A549 (cell line): ENCODE measurements at regions not wholly inside any gene's neighbourhood (a gene's known extent, or its start where the extent isn't known, plus 50 kb on each side); places are given as distances from the start of the nearest gene placed in this dataset.

Experiments used
- ATAC-seq, 2 experiments: fragments of 200-7000 bp in 1 of 2; fragments of >200 bp in 1 of 2; cut with Nextera tagmentation in 1 of 2; cut with Tn5 transposase in 1 of 2; 3 replicates each; pipeline versions ENCODE4 v1.8.0 to v1.9.1; 2018 to 2020; ENCODE audit warnings: mild to moderate bottlenecking in 1 of 2, moderate library complexity in 1 of 2
- CTCF ChIA-PET: fragments of 300-600 bp; sonication (Branson Sonifier 250); formaldehyde crosslinking; extraction: SDS; loops from one replicate; lab custom pipeline; 2021; ENCODE audit warnings: antibody characterized with exemption, inconsistent platforms; lab: Yijun Ruan, JAX
- POLR2A ChIA-PET: fragments of 350-600 bp; formaldehyde crosslinking; extraction: SDS; loops from one replicate; lab custom pipeline; 2021; ENCODE audit warnings: antibody characterized with exemption, inconsistent platforms; lab: Yijun Ruan, JAX
- DNase-seq, 2 experiments: peaks; one replicate each; pipeline versions ENCODE4 v3.0.0 to v3.0.0-alpha.2; 2011 to 2016; ENCODE audit warnings: low read depth in 1 of 2, low spot score in 1 of 2
- FAIRE-seq: peaks from 2 replicates; lab custom pipeline; 2011; peaks lifted over from hg19 to GRCh38; lab: Jason Lieb, UNC
- H3K27ac ChIP-seq, 2 experiments: fragments of >200 bp; sonication (Bioruptor Twin); formaldehyde crosslinking; 3 replicates each; pipeline ENCODE4 v1.5.1; 2016 to 2017
- H3K4me1 ChIP-seq: fragments of >200 bp; sonication (Bioruptor Twin); formaldehyde crosslinking; 3 replicates; pipeline ENCODE4 v1.6.1; 2016
- H3K4me2 ChIP-seq: fragments of >200 bp; sonication (Bioruptor Twin); formaldehyde crosslinking; 3 replicates; pipeline ENCODE4 v1.6.1; 2016
- H3K4me3 ChIP-seq: fragments of >200 bp; sonication (Bioruptor Twin); formaldehyde crosslinking; 3 replicates; pipeline ENCODE4 v1.5.1; 2016
- H3K9me3 ChIP-seq: fragments of >200 bp; sonication (Bioruptor Twin); formaldehyde crosslinking; 3 replicates; pipeline ENCODE4 v1.6.1; 2016
- CHD2 ChIP-seq: fragments of 150-350 bp; IDR thresholded peaks from 2 replicates; pipeline ENCODE4 v1.6.1; 2014; ENCODE audit warnings: low read length; ENCODE audit not compliant: partially characterized antibody
- EHF ChIP-seq: fragments of 250-450 bp; sonication (Bioruptor Pico); IDR thresholded peaks from 2 replicates; pipeline ENCODE4 v1.5.0; 2020; ENCODE audit warnings: mild to moderate bottlenecking
- EP300 ChIP-seq, 2 experiments: fragments of >200 bp; sonication (Bioruptor Twin); formaldehyde crosslinking; IDR thresholded peaks; 2 replicates in 1 of 2; 3 replicates in 1 of 2; pipeline ENCODE4 v1.6.1; 2016 to 2017
- ESRRA ChIP-seq: fragments of 150-350 bp; IDR thresholded peaks from 2 replicates; pipeline ENCODE4 v1.6.1; 2014; ENCODE audit warnings: mild to moderate bottlenecking, low read length, borderline replicate concordance
- HDAC2 ChIP-seq: fragments of 200-600 bp; sonication (generic); IDR thresholded peaks from 2 replicates; pipeline ENCODE4 v1.6.1; 2016
- HOXB13 ChIP-seq: fragments of 250-450 bp; sonication (Bioruptor Pico); IDR thresholded peaks from 2 replicates; pipeline ENCODE4 v1.5.0; 2020; ENCODE audit warnings: low read depth, mild to moderate bottlenecking, moderate library complexity
- JUN ChIP-seq, 2 experiments: fragments of >200 bp; sonication (Bioruptor Twin); formaldehyde crosslinking; IDR thresholded peaks; 2 replicates in 1 of 2; 3 replicates in 1 of 2; pipeline ENCODE4 v1.6.1; 2016 to 2017
- JUNB ChIP-seq: fragments of >200 bp; sonication (Bioruptor Twin); formaldehyde crosslinking; IDR thresholded peaks from 2 replicates; pipeline ENCODE4 v1.6.1; 2016
- MAZ ChIP-seq: fragments of 150-350 bp; IDR thresholded peaks from 2 replicates; pipeline ENCODE4 v1.6.1; 2014; ENCODE audit warnings: antibody characterized with exemption, low read depth, low read length, borderline replicate concordance
- NFE2L2 ChIP-seq: fragments of 150-350 bp; conservative IDR thresholded peaks from 2 replicates; pipeline ENCODE4 v1.6.1; 2014; ENCODE audit warnings: low read length
- NPAS2 ChIP-seq: fragments of 250-450 bp; sonication (Bioruptor Pico); IDR thresholded peaks from 2 replicates; pipeline ENCODE4 v1.8.0; 2022; ENCODE audit warnings: mild to moderate bottlenecking, moderate library complexity, borderline replicate concordance
- NR3C1 ChIP-seq: fragments of >200 bp; sonication (Bioruptor Twin); formaldehyde crosslinking; IDR thresholded peaks from 3 replicates; pipeline ENCODE4 v1.6.1; 2017
- POLR2A ChIP-seq: IDR thresholded peaks from 2 replicates; pipeline ENCODE4 v1.6.1; 2012; ENCODE audit warnings: mild to moderate bottlenecking, low read length
- RAD21 ChIP-seq, 2 experiments: fragments of >200 bp in 1 of 2; sonication (Bioruptor Twin) in 1 of 2; formaldehyde crosslinking in 1 of 2; IDR thresholded peaks in 1 of 2; conservative IDR thresholded peaks in 1 of 2; 2 replicates in 1 of 2; 3 replicates in 1 of 2; pipeline ENCODE4 v1.6.1; 2012 to 2018; ENCODE audit warnings: inconsistent platforms in 1 of 2
- RARB ChIP-seq: fragments of 250-450 bp; sonication (Bioruptor Pico); IDR thresholded peaks from 2 replicates; pipeline ENCODE4 v1.8.0; 2021; ENCODE audit warnings: mild to moderate bottlenecking, moderate library complexity
- RFX5 ChIP-seq: fragments of 450-650 bp; IDR thresholded peaks from 2 replicates; pipeline ENCODE4 v1.7.1; 2014; ENCODE audit warnings: antibody characterized with exemption, mild to moderate bottlenecking, moderate library complexity
- SMC3 ChIP-seq: fragments of >200 bp; sonication (Bioruptor Twin); formaldehyde crosslinking; IDR thresholded peaks from 3 replicates; pipeline ENCODE4 v1.6.1; 2018; ENCODE audit warnings: inconsistent platforms
- TFCP2L1 ChIP-seq: fragments of 250-450 bp; sonication (Bioruptor Pico); IDR thresholded peaks from 2 replicates; pipeline ENCODE4 v1.5.0; 2021; ENCODE audit warnings: mild to moderate bottlenecking
- ZFP36 ChIP-seq: fragments of 450-650 bp; IDR thresholded peaks from 2 replicates; pipeline ENCODE4 v1.6.1; 2014; ENCODE audit warnings: borderline replicate concordance; ENCODE audit not compliant: partially characterized antibody
- ZSCAN20 ChIP-seq: fragments of 250-450 bp; sonication (Bioruptor Pico); IDR thresholded peaks from 2 replicates; pipeline ENCODE4 v1.8.0; 2022; ENCODE audit warnings: mild to moderate bottlenecking, moderate library complexity
- WGBS: methylation state at CpG from one replicate; pipeline ENCODE4 v1.1.6; 2017; ENCODE audit errors: missing lambda C conversion rate; 5-methylcytosine and 5-hydroxymethylcytosine counted together
- TF ChIP-seq, protein P1 (sequence below): fragments of >200 bp; sonication (Bioruptor Twin); formaldehyde crosslinking; IDR thresholded peaks from 3 replicates; pipeline ENCODE4 v1.5.1; 2016
- TF ChIP-seq, protein P2 (sequence below): IDR thresholded peaks from 2 replicates; pipeline ENCODE4 v1.6.1; 2012; ENCODE audit warnings: low read depth, borderline replicate concordance
- TF ChIP-seq, protein P3 (sequence below): fragments of 250-450 bp; sonication (Bioruptor Pico); IDR thresholded peaks from 2 replicates; pipeline ENCODE4 v1.5.0; 2021; ENCODE audit warnings: mild to moderate bottlenecking, moderate library complexity, borderline replicate concordance
- TF ChIP-seq, protein P4 (sequence below): fragments of 450-650 bp; IDR thresholded peaks from 2 replicates; pipeline ENCODE4 v1.6.1; 2014; ENCODE audit warnings: antibody characterized with exemption
- TF ChIP-seq, protein P5 (sequence below): fragments of >200 bp; sonication (Bioruptor Twin); formaldehyde crosslinking; IDR thresholded peaks from 3 replicates; pipeline ENCODE4 v1.6.1; 2016
- TF ChIP-seq, protein P6 (sequence below): fragments of >200 bp; sonication (Bioruptor Twin); formaldehyde crosslinking; IDR thresholded peaks from 2 replicates; pipeline ENCODE4 v1.6.1; 2016
- TF ChIP-seq, protein P7 (sequence below): fragments of 200-600 bp; sonication (generic); IDR thresholded peaks from 2 replicates; pipeline ENCODE4 v1.6.1; 2016; ENCODE audit warnings: antibody characterized with exemption, mild to moderate bottlenecking, moderate library complexity

DNA sequence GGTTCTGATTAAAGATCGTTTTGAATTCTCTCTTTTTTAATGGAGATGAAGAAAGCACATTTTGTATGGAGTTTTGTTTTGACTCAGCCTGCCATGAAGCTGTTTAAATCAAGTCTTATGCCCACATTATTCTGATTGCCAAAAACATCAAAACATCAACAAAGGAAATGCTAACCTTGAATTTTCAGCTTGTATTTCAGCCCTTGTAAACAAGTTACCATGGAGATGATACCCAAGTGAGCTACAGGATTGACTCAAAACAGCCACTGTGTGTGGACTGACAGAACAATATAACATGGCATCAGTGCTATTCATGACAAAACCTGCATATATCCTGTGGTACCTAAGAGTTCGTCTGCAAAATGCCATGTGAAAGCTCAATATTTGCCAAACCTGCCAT, 1581.0 kb downstream of the MAT2B start:
- Histone ChIP-seq H3K9me3 (no peaks in the 10 kb centered on the region), H3K27ac (no peak overlapping the region), H3K4me1 (no peaks in the 10 kb centered on the region), H3K4me2 (no peak overlapping the region), H3K4me3 (no peak overlapping the region)
- CTCF ChIA-PET: no interaction called here
- ATAC-seq (no peak), DNase-seq (no peak), FAIRE-seq (no peak)
- 4% methylated on average over 2 of the region's 2 CpGs for WGBS
- TF ChIP-seq JUNB (no peak), RFX5 (no peak), ZSCAN20 (CRISPR knock-in tag) (no peak), ZFP36 (no peak), EHF (CRISPR knock-in tag) (no peak), ESRRA (no peak), RAD21 (conservative IDR thresholded peaks at IDR 0.05 in 1 of 2, IDR thresholded peaks at IDR 0.05 in 1 of 2) (no peak), EP300 (IDR thresholded peaks at IDR 0.05) (no peak), NFE2L2 (no peak), POLR2A (no peak), SMC3 (no peak), RARB (no peak), MAZ (no peak), NR3C1 (no peak)
- TF ChIP-seq, protein P1, sequence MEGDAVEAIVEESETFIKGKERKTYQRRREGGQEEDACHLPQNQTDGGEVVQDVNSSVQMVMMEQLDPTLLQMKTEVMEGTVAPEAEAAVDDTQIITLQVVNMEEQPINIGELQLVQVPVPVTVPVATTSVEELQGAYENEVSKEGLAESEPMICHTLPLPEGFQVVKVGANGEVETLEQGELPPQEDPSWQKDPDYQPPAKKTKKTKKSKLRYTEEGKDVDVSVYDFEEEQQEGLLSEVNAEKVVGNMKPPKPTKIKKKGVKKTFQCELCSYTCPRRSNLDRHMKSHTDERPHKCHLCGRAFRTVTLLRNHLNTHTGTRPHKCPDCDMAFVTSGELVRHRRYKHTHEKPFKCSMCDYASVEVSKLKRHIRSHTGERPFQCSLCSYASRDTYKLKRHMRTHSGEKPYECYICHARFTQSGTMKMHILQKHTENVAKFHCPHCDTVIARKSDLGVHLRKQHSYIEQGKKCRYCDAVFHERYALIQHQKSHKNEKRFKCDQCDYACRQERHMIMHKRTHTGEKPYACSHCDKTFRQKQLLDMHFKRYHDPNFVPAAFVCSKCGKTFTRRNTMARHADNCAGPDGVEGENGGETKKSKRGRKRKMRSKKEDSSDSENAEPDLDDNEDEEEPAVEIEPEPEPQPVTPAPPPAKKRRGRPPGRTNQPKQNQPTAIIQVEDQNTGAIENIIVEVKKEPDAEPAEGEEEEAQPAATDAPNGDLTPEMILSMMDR: no peak
- TF ChIP-seq, protein P2, sequence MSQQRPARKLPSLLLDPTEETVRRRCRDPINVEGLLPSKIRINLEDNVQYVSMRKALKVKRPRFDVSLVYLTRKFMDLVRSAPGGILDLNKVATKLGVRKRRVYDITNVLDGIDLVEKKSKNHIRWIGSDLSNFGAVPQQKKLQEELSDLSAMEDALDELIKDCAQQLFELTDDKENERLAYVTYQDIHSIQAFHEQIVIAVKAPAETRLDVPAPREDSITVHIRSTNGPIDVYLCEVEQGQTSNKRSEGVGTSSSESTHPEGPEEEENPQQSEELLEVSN: no peak
- TF ChIP-seq, protein P3, sequence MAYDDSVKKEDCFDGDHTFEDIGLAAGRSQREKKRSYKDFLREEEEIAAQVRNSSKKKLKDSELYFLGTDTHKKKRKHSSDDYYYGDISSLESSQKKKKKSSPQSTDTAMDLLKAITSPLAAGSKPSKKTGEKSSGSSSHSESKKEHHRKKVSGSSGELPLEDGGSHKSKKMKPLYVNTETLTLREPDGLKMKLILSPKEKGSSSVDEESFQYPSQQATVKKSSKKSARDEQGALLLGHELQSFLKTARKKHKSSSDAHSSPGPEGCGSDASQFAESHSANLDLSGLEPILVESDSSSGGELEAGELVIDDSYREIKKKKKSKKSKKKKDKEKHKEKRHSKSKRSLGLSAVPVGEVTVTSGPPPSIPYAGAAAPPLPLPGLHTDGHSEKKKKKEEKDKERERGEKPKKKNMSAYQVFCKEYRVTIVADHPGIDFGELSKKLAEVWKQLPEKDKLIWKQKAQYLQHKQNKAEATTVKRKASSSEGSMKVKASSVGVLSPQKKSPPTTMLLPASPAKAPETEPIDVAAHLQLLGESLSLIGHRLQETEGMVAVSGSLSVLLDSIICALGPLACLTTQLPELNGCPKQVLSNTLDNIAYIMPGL (CRISPR knock-in tag): no peak
- TF ChIP-seq, protein P4, sequence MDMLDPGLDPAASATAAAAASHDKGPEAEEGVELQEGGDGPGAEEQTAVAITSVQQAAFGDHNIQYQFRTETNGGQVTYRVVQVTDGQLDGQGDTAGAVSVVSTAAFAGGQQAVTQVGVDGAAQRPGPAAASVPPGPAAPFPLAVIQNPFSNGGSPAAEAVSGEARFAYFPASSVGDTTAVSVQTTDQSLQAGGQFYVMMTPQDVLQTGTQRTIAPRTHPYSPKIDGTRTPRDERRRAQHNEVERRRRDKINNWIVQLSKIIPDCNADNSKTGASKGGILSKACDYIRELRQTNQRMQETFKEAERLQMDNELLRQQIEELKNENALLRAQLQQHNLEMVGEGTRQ: no peak
- POLR2A ChIA-PET: no interaction called here

DNA sequence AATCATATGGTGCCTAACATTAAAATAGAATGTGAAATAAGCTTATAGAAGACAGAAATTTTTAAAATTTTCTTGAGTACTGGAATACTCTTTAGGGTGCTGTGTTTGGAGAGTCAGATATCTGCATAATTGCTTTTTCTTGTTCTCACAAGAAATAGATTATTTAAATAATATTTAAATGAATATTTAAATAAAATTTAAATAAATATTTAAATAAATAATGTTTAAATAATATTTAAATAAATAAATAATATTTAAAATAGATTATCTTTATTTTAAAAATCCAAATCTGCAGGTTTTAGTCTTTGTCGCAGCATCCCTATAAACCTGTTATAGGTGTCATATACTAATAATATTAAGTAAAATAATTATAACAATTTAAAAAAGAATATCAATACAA, 1589.4 kb downstream of the MAT2B start:
- H3K4me3 ChIP-seq: no peak overlapping the region
- ChIA-PET CTCF (no interaction called here), POLR2A (no interaction called here)
- no peaks in the 10 kb centered on the region for H3K9me3 ChIP-seq
- H3K4me1 ChIP-seq: no peaks in the 10 kb centered on the region
- H3K27ac ChIP-seq: no peak overlapping the region
- ATAC-seq: no peak
- H3K4me2 ChIP-seq: no peak overlapping the region
- DNase-seq: no peak
- 42% methylated on average over 1 of the region's 1 CpG for WGBS
- FAIRE-seq: no peak
- TF ChIP-seq, protein P2: no peak
- no peak for TF ChIP-seq NPAS2 (CRISPR knock-in tag)
- TF ChIP-seq, protein P5, sequence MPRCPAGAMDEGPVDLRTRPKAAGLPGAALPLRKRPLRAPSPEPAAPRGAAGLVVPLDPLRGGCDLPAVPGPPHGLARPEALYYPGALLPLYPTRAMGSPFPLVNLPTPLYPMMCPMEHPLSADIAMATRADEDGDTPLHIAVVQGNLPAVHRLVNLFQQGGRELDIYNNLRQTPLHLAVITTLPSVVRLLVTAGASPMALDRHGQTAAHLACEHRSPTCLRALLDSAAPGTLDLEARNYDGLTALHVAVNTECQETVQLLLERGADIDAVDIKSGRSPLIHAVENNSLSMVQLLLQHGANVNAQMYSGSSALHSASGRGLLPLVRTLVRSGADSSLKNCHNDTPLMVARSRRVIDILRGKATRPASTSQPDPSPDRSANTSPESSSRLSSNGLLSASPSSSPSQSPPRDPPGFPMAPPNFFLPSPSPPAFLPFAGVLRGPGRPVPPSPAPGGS: no peak
- no peak for TF ChIP-seq TFCP2L1 (CRISPR knock-in tag)
- TF ChIP-seq, protein P6, sequence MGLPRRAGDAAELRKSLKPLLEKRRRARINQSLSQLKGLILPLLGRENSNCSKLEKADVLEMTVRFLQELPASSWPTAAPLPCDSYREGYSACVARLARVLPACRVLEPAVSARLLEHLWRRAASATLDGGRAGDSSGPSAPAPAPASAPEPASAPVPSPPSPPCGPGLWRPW: no peak
- TF ChIP-seq JUNB: no peak
- no peak for TF ChIP-seq HOXB13 (CRISPR knock-in tag)
- TF ChIP-seq JUN (IDR thresholded peaks at IDR 0.05): no peak
- TF ChIP-seq CHD2: no peak
- no peak for TF ChIP-seq ESRRA
- TF ChIP-seq, protein P4: no peak
- TF ChIP-seq, protein P7, sequence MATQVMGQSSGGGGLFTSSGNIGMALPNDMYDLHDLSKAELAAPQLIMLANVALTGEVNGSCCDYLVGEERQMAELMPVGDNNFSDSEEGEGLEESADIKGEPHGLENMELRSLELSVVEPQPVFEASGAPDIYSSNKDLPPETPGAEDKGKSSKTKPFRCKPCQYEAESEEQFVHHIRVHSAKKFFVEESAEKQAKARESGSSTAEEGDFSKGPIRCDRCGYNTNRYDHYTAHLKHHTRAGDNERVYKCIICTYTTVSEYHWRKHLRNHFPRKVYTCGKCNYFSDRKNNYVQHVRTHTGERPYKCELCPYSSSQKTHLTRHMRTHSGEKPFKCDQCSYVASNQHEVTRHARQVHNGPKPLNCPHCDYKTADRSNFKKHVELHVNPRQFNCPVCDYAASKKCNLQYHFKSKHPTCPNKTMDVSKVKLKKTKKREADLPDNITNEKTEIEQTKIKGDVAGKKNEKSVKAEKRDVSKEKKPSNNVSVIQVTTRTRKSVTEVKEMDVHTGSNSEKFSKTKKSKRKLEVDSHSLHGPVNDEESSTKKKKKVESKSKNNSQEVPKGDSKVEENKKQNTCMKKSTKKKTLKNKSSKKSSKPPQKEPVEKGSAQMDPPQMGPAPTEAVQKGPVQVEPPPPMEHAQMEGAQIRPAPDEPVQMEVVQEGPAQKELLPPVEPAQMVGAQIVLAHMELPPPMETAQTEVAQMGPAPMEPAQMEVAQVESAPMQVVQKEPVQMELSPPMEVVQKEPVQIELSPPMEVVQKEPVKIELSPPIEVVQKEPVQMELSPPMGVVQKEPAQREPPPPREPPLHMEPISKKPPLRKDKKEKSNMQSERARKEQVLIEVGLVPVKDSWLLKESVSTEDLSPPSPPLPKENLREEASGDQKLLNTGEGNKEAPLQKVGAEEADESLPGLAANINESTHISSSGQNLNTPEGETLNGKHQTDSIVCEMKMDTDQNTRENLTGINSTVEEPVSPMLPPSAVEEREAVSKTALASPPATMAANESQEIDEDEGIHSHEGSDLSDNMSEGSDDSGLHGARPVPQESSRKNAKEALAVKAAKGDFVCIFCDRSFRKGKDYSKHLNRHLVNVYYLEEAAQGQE: no peak
- TF ChIP-seq MAZ: no peak
- TF ChIP-seq HDAC2: no peak
